ENCODE measurements at regions not wholly inside any gene's neighbourhood (a gene's known extent, or its start where the extent isn't known, plus 50 kb on each side); places are given as distances from the start of the nearest gene placed in this dataset.

DNA sequence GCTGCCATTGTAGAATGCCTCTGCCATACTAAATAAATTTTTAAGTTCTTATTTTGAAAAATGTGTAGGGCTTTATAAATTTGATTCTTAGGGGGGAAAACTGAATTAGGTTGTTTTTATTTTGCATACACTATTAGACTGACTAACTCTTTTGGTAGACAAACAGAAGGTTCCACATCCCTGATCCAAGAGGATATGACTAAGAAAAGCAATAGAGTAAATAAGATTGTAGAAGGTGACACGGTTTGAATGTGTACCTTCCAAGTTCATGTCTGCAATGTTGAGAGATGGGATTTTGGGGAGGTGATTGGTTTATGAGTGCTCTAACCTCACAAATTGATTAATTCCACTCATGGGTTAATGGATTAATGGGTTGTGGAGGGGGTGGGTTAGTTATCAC, 127.9 kb downstream of the GLUL start:
- Histone ChIP-seq H3K9me3 (ENCODE audit: control insufficient read depth in 1 of 2, insufficient read depth in 1 of 2, low read depth in 1 of 2, low read length in 2 of 2) (no peaks in the 10 kb centered on the region), H3K27me3 (ENCODE audit: insufficient read depth, low read length) (no peaks in the 10 kb centered on the region), H3K9ac (ENCODE audit: low read length) (no peak overlapping the region), H3K36me3 (ENCODE audit: control insufficient read depth in 1 of 2, insufficient read depth in 2 of 2, low read length in 2 of 2) (no peaks in the 10 kb centered on the region), H4K20me1 (ENCODE audit: insufficient read depth) (no peaks in the 10 kb centered on the region), H3K9me2 (ENCODE audit: insufficient read depth) (no peaks in the 10 kb centered on the region), H2AFZ (ENCODE audit: low read depth, low read length, poor library complexity, severe bottlenecking) (no peak overlapping the region), H3K79me2 (ENCODE audit: insufficient read depth, low read length) (no peaks in the 10 kb centered on the region), H3K4me2 (ENCODE audit: low read length) (no peak overlapping the region), H3K27ac (ENCODE audit: low read depth, low read length) (no peak overlapping the region), H3K4me3 (replicated peaks in 1 of 2; ENCODE audit: low read depth in 1 of 2, low read length in 2 of 2) (no peak overlapping the region), H3K4me1 (ENCODE audit: control insufficient read depth in 1 of 2, insufficient read depth in 2 of 2, low read length in 2 of 2) (no peaks in the 10 kb centered on the region)
- CTCF ChIA-PET = no interaction called here
- POLR2A ChIA-PET = no interaction called here
- intact Hi-C loops (cut with micrococcal nuclease) = no loop called here
- TF ChIP-seq ELF1 (IDR thresholded peaks at IDR 0.05; ENCODE audit: borderline replicate concordance, low read depth) = no peak
- DNase-seq (ENCODE audit: low read depth, low spot score) = no peak
- RAD21 ChIA-PET (ENCODE audit: low non-redundant PET in 1 of 2, low total read pairs in 2 of 2, uncharacterized antibody in 2 of 2, unreplicated experiment in 2 of 2) = interaction anchor here in 1 of 2 experiments (0.6 kb wide), 1 partner anchor 15 kb away, joined by 6 read pairs; no protein-coding TSS in a partner anchor
- no peak for ATAC-seq
- no TSS peak for BruUV-seq (replicated peaks)

DNA sequence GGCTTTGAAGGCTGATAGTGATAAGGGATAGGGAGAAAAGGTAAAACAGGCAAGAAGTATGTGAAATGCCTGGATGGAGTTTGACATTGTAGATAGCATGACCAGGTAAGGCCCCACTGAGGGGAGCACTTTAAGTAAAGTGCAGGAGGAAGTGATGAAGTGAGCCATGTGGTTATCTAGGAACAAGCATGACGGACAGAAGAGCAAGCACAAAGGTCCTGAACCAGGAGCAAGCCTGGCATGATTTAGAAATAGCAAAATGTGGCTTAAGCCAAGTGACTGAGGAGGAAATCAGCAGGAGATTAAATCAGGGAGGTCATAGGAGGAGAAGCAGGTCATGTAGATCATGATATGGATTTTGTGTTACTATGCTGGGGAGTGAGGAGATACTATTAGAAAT, 129.2 kb downstream of the GLUL start:
- ChIA-PET POLR2A (no interaction called here), CTCF (no interaction called here), RAD21 (ENCODE audit: low non-redundant PET in 1 of 2, low total read pairs in 2 of 2, uncharacterized antibody in 2 of 2, unreplicated experiment in 2 of 2) (no interaction called here)
- Histone ChIP-seq H3K36me3 (ENCODE audit: control insufficient read depth in 1 of 2, insufficient read depth in 2 of 2, low read length in 2 of 2) (no peaks in the 10 kb centered on the region), H2AFZ (ENCODE audit: low read depth, low read length, poor library complexity, severe bottlenecking) (no peak overlapping the region), H3K9me2 (ENCODE audit: insufficient read depth) (no peaks in the 10 kb centered on the region), H3K9ac (ENCODE audit: low read length) (no peak overlapping the region), H3K27me3 (ENCODE audit: insufficient read depth, low read length) (no peaks in the 10 kb centered on the region), H4K20me1 (ENCODE audit: insufficient read depth) (no peaks in the 10 kb centered on the region), H3K4me1 (ENCODE audit: control insufficient read depth in 1 of 2, insufficient read depth in 2 of 2, low read length in 2 of 2) (no peaks in the 10 kb centered on the region), H3K27ac (ENCODE audit: low read depth, low read length) (no peak overlapping the region), H3K4me3 (replicated peaks in 1 of 2; ENCODE audit: low read depth in 1 of 2, low read length in 2 of 2) (no peak overlapping the region), H3K9me3 (ENCODE audit: control insufficient read depth in 1 of 2, insufficient read depth in 1 of 2, low read depth in 1 of 2, low read length in 2 of 2) (no peaks in the 10 kb centered on the region), H3K4me2 (ENCODE audit: low read length) (no peak overlapping the region), H3K79me2 (ENCODE audit: insufficient read depth, low read length) (no peaks in the 10 kb centered on the region)
- TF ChIP-seq SIN3A (IDR thresholded peaks at IDR 0.05; ENCODE audit: low read depth) (no peak), POLR2AphosphoS5 (IDR thresholded peaks at IDR 0.05; ENCODE audit: low read depth, low read length) (no peak), SP1 (IDR thresholded peaks at IDR 0.05; ENCODE audit: low read depth) (no peak), ELF1 (IDR thresholded peaks at IDR 0.05; ENCODE audit: borderline replicate concordance, low read depth) (no peak), TCF7L2 (IDR thresholded peaks at IDR 0.05; ENCODE audit: borderline replicate concordance, extremely low read depth, insufficient read depth, insufficient read length) (no peak), FOSL1 (IDR thresholded peaks at IDR 0.05; ENCODE audit: low read depth) (no peak), EZH2phosphoT487 (IDR thresholded peaks at IDR 0.05; ENCODE audit: borderline replicate concordance) (no peak), CEBPB (IDR thresholded peaks at IDR 0.05; ENCODE audit: low read depth) (no peak), JUND (IDR thresholded peaks at IDR 0.05) (no peak), RAD21 (IDR thresholded peaks at IDR 0.05; ENCODE audit: low read depth) (no peak), YY1 (IDR thresholded peaks at IDR 0.05; ENCODE audit: extremely low read depth, insufficient replicate concordance, low read depth, low read length) (no peak), ZNF274 (IDR thresholded peaks at IDR 0.05; ENCODE audit: low read depth, low read length) (no peak), EGR1 (IDR thresholded peaks at IDR 0.05; ENCODE audit: low read depth) (no peak)
- TF ChIP-seq, protein P1, sequence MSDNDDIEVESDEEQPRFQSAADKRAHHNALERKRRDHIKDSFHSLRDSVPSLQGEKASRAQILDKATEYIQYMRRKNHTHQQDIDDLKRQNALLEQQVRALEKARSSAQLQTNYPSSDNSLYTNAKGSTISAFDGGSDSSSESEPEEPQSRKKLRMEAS (IDR thresholded peaks at IDR 0.05) = no peak
- TF ChIP-seq, protein P2, sequence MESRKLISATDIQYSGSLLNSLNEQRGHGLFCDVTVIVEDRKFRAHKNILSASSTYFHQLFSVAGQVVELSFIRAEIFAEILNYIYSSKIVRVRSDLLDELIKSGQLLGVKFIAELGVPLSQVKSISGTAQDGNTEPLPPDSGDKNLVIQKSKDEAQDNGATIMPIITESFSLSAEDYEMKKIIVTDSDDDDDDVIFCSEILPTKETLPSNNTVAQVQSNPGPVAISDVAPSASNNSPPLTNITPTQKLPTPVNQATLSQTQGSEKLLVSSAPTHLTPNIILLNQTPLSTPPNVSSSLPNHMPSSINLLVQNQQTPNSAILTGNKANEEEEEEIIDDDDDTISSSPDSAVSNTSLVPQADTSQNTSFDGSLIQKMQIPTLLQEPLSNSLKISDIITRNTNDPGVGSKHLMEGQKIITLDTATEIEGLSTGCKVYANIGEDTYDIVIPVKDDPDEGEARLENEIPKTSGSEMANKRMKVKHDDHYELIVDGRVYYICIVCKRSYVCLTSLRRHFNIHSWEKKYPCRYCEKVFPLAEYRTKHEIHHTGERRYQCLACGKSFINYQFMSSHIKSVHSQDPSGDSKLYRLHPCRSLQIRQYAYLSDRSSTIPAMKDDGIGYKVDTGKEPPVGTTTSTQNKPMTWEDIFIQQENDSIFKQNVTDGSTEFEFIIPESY (IDR thresholded peaks at IDR 0.05; ENCODE audit: extremely low read depth, insufficient replicate concordance, low read length) = no peak
- TF ChIP-seq, protein P3, sequence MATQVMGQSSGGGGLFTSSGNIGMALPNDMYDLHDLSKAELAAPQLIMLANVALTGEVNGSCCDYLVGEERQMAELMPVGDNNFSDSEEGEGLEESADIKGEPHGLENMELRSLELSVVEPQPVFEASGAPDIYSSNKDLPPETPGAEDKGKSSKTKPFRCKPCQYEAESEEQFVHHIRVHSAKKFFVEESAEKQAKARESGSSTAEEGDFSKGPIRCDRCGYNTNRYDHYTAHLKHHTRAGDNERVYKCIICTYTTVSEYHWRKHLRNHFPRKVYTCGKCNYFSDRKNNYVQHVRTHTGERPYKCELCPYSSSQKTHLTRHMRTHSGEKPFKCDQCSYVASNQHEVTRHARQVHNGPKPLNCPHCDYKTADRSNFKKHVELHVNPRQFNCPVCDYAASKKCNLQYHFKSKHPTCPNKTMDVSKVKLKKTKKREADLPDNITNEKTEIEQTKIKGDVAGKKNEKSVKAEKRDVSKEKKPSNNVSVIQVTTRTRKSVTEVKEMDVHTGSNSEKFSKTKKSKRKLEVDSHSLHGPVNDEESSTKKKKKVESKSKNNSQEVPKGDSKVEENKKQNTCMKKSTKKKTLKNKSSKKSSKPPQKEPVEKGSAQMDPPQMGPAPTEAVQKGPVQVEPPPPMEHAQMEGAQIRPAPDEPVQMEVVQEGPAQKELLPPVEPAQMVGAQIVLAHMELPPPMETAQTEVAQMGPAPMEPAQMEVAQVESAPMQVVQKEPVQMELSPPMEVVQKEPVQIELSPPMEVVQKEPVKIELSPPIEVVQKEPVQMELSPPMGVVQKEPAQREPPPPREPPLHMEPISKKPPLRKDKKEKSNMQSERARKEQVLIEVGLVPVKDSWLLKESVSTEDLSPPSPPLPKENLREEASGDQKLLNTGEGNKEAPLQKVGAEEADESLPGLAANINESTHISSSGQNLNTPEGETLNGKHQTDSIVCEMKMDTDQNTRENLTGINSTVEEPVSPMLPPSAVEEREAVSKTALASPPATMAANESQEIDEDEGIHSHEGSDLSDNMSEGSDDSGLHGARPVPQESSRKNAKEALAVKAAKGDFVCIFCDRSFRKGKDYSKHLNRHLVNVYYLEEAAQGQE (IDR thresholded peaks at IDR 0.05; ENCODE audit: low read depth) = no peak
- no TSS peak for BruUV-seq (replicated peaks)
- intact Hi-C loops (cut with micrococcal nuclease) = no loop called here
- DNase-seq (ENCODE audit: low read depth, low spot score) (no peak), ATAC-seq (no peak)

Measured in HCT116 (cell line).